Esophagus squamous epithelium (tissue), 5 donors: ENCODE measurements at regions not wholly inside any gene's neighbourhood (a gene's known extent, or its start where the extent isn't known, plus 50 kb on each side); places are given as distances from the start of the nearest gene placed in this dataset.
"Not testable (repeated sequence)": the region's sequence is repeated elsewhere in the genome, so short reads cannot be mapped to it uniquely, and the experiment has no call there.

Source experiments
- DNase-seq: peaks from one replicate; lab custom pipeline; 2025; lab: John Stamatoyannopoulos, UW
- H3K27ac ChIP-seq, 4 donors: fragments of 200-600 bp; sonication (generic); one replicate each; pipeline ENCODE4 v1.5.1; 2016 to 2019; ENCODE audit warnings: mild to moderate bottlenecking in 1 of 4
- H3K27me3 ChIP-seq, 4 donors: fragments of 200-600 bp; sonication (generic); 1 replicate in 3 of 4; 2 replicates in 1 of 4; pipeline versions ENCODE4 v1.5.1 to v1.6.0; 2017 to 2021; ENCODE audit warnings: antibody characterized with exemption in 1 of 4
- H3K36me3 ChIP-seq, 3 donors: fragments of 200-600 bp; sonication (generic); one replicate each; pipeline ENCODE4 v1.5.1; 2016 to 2019
- H3K4me1 ChIP-seq, 3 donors: fragments of 200-600 bp; sonication (generic); one replicate each; pipeline ENCODE4 v1.5.1; 2017 to 2019
- H3K4me3 ChIP-seq, 4 donors: fragments of 200-600 bp; sonication (generic); 1 replicate in 3 of 4; 2 replicates in 1 of 4; pipeline ENCODE4 v1.5.1; 2016 to 2019; ENCODE audit warnings: mild to moderate bottlenecking in 2 of 4, moderate library complexity in 1 of 4
- H3K9me3 ChIP-seq, 3 donors: fragments of 200-600 bp; sonication (generic); one replicate each; pipeline ENCODE4 v1.5.1; 2016 to 2019
- POLR2A ChIP-seq, 4 donors: fragments of 450-650 bp; IDR thresholded peaks; one replicate each; pipeline ENCODE4 v1.6.1; 2017; ENCODE audit warnings: antibody characterized with exemption in 4 of 4, mild to moderate bottlenecking in 4 of 4, moderate library complexity in 3 of 4
- WGBS, 2 donors: methylation state at CpG; one replicate each; pipeline ENCODE4 v1.1.5; 2018; 5-methylcytosine and 5-hydroxymethylcytosine counted together
- intact Hi-C: fragments of 100-400 bp; cut with DNase I; formaldehyde crosslinking; loops from one replicate; pipeline ENCODE4 v1.15.0; 2022
- TF ChIP-seq, protein P1 (sequence below), 6 experiments: fragments of 450-650 bp in 4 of 6; fragments of 200-600 bp in 2 of 6; sonication (generic) in 2 of 6; IDR thresholded peaks; one replicate each; pipeline ENCODE4 v1.5.1; 2016 to 2019; ENCODE audit warnings: antibody characterized with exemption in 6 of 6, mild to moderate bottlenecking in 4 of 6, moderate library complexity in 4 of 6
- donor health status: DM: yes; HTN: yes; CAD: no.

- DNase-seq, result no peak
- no peaks in the 10 kb centered on the region for H3K9me3 ChIP-seq
- no peak overlapping the region for H3K4me3 ChIP-seq
- H3K27ac ChIP-seq, result no peak overlapping the region
- intact Hi-C loops, result no loop called here
- H3K4me1 ChIP-seq, result no peaks in the 10 kb centered on the region
- no peaks in the 10 kb centered on the region for H3K36me3 ChIP-seq
- TF ChIP-seq POLR2A (IDR thresholded peaks at IDR 0.05), result no peak
- TF ChIP-seq, protein P1, sequence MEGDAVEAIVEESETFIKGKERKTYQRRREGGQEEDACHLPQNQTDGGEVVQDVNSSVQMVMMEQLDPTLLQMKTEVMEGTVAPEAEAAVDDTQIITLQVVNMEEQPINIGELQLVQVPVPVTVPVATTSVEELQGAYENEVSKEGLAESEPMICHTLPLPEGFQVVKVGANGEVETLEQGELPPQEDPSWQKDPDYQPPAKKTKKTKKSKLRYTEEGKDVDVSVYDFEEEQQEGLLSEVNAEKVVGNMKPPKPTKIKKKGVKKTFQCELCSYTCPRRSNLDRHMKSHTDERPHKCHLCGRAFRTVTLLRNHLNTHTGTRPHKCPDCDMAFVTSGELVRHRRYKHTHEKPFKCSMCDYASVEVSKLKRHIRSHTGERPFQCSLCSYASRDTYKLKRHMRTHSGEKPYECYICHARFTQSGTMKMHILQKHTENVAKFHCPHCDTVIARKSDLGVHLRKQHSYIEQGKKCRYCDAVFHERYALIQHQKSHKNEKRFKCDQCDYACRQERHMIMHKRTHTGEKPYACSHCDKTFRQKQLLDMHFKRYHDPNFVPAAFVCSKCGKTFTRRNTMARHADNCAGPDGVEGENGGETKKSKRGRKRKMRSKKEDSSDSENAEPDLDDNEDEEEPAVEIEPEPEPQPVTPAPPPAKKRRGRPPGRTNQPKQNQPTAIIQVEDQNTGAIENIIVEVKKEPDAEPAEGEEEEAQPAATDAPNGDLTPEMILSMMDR (IDR thresholded peaks at IDR 0.05), result no peak
- no peaks in the 10 kb centered on the region for H3K27me3 ChIP-seq
- WGBS, 2 donors, result 59 to 63% methylated on average over 3 of the region's 3 CpGs
Observed at GRCh38 chr7:91503934-91504555, 239.8 kb downstream of the FZD1 start.

DNA sequence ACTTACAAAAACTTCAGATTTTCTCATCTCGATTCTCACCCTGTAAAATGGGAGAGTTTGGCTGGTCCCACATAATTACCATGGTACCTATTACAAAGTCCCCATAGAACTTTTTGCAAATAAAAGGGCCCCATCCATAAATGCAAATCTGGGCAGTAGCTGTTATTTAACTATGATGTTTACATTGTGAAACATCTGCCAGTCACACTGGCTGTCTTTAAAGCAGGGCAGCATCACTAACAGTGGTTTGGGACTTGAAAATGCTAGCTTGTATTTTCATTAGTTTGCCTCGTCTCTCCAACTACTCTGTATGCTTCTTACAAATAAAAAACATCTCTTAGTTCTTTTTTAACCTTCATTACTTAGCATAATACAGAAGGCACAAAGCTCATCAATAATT is 240.7 kb downstream of the FZD1 start:
- TF ChIP-seq, protein P1 (IDR thresholded peaks at IDR 0.05), result no peak
- TF ChIP-seq POLR2A (IDR thresholded peaks at IDR 0.05), result no peak
- no peaks in the 10 kb centered on the region for H3K36me3 ChIP-seq
- H3K27me3 ChIP-seq, result no peaks in the 10 kb centered on the region
- WGBS, 2 donors, result 82 to 84% methylated on average over 2 of the region's 2 CpGs
- no peaks in the 10 kb centered on the region for H3K4me1 ChIP-seq
- no peak overlapping the region for H3K27ac ChIP-seq
- H3K9me3 ChIP-seq, result no peaks in the 10 kb centered on the region
- DNase-seq, result no peak
- no peak overlapping the region for H3K4me3 ChIP-seq
- intact Hi-C loops, result no loop called here

DNA sequence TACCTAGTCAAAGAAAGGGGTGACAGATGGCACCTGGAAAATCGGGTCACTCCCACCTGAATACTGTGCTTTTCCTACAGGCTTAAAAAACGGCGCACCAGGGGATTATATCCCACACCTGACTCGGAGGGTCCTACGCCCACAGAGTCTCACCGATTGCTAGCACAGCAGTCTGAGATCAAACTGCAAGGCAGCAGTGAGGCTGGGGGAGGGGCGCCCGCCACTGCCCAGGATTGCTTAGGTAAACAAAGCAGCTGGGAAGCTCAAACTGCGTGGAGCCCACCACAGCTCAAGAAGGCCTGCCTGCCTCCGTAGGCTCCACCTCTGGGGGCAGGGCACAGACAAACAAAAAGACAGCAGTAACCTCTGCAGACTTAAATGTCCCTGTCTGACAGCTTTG is 242.7 kb downstream of the FZD1 start:
- H3K9me3 ChIP-seq, intact Hi-C loops, H3K27me3 ChIP-seq, H3K27ac ChIP-seq, DNase-seq, H3K4me3 ChIP-seq, H3K36me3 ChIP-seq, H3K4me1 ChIP-seq: not testable (repeated sequence)
- 91% methylated on average over 4 of the region's 10 CpGs; no CpG with 5 or more reads in 1 of the 2 donors for WGBS, 2 donors

DNA sequence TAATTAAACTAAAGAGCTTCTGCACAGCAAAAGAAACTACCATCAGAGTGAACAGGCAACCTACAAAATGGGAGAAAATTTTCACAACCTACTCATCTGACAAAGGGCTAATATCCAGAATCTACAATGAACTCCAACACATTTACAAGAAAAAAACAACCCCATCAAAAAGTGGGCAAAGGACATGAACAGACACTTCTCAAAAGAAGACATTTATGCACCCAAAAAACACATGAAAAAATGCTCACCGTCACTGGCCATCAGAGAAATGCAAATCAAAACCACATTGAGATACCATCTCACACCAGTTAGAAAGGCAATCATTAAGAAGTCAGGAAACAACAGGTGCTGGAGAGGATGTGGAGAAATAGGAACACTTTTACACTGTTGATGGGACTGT is 247.6 kb downstream of the FZD1 start:
- H3K9me3 ChIP-seq, H3K36me3 ChIP-seq, DNase-seq, H3K27me3 ChIP-seq, H3K4me3 ChIP-seq, intact Hi-C loops, H3K27ac ChIP-seq, H3K4me1 ChIP-seq: not testable (repeated sequence)
- WGBS, 2 donors, result 77 to 80% methylated on average over 1 of the region's 1 CpG

- TF ChIP-seq, protein P1 (IDR thresholded peaks at IDR 0.05), result no peak
- no peak for TF ChIP-seq POLR2A (IDR thresholded peaks at IDR 0.05)
- no peaks in the 10 kb centered on the region for H3K27me3 ChIP-seq
- intact Hi-C loops, result no loop called here
- H3K9me3 ChIP-seq, result no peaks in the 10 kb centered on the region
- no peak overlapping the region for H3K27ac ChIP-seq
- H3K4me1 ChIP-seq, result no peaks in the 10 kb centered on the region
- H3K36me3 ChIP-seq, result no peaks in the 10 kb centered on the region
- DNase-seq, result no peak
- WGBS, 2 donors, result 67 to 76% methylated on average over 3 of the region's 3 CpGs
- no peak overlapping the region for H3K4me3 ChIP-seq
Observed at GRCh38 chr7:91512958-91513357, 248.7 kb downstream of the FZD1 start.

DNA sequence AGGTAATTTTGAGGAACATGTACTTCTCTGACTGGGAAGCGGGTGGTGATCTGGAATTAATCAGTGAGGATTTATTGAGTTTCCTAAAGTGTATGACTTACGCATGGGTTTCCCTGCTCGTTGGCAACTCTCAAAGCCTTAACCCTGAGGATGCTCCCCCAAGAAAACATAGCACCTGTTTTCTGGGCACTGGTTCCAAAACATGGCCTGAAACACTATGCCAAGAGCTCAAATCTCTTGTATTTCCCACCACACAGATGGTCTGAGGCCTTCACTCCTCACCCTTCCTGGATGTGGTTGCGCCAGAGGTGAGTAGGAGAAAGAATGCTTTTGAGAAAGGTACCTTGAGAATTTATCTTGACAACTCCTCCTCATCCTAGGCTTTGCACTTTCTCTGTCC is 250.4 kb downstream of the FZD1 start:
- no peak for TF ChIP-seq POLR2A (IDR thresholded peaks at IDR 0.05)
- TF ChIP-seq, protein P1 (IDR thresholded peaks at IDR 0.05), result no peak
- Histone ChIP-seq H3K27ac (no peak overlapping the region), H3K27me3 (no peaks in the 10 kb centered on the region), H3K9me3 (no peaks in the 10 kb centered on the region), H3K36me3 (no peaks in the 10 kb centered on the region), H3K4me3 (no peak overlapping the region), H3K4me1 (no peaks in the 10 kb centered on the region)
- intact Hi-C loops, result no loop called here
- 90 to 92% methylated on average over 4 of the region's 4 CpGs for WGBS, 2 donors
- DNase-seq, result no peak
